GM18505 (cell line): ENCODE measurements at regions not wholly inside any gene's neighbourhood (a gene's known extent, or its start where the extent isn't known, plus 50 kb on each side); places are given as distances from the start of the nearest gene placed in this dataset.

Experiments used
- ATAC-seq: cut with Tn5 transposase; IDR thresholded peaks from one replicate; pipeline ENCODE4 v1.9.1; 2021; ENCODE audit not compliant: unreplicated experiment
- POLR2A ChIP-seq: IDR thresholded peaks from 4 replicates; pipeline ENCODE4 v1.6.1; 2011; ENCODE audit warnings: borderline replicate concordance; ENCODE audit not compliant: insufficient read depth, insufficient read length; ENCODE audit errors: extremely low read depth

GRCh38 chr6:163830641-163831040, 416.1 kb downstream of the QKI start:
- no peak for TF ChIP-seq POLR2A
- no peak for ATAC-seq

DNA sequence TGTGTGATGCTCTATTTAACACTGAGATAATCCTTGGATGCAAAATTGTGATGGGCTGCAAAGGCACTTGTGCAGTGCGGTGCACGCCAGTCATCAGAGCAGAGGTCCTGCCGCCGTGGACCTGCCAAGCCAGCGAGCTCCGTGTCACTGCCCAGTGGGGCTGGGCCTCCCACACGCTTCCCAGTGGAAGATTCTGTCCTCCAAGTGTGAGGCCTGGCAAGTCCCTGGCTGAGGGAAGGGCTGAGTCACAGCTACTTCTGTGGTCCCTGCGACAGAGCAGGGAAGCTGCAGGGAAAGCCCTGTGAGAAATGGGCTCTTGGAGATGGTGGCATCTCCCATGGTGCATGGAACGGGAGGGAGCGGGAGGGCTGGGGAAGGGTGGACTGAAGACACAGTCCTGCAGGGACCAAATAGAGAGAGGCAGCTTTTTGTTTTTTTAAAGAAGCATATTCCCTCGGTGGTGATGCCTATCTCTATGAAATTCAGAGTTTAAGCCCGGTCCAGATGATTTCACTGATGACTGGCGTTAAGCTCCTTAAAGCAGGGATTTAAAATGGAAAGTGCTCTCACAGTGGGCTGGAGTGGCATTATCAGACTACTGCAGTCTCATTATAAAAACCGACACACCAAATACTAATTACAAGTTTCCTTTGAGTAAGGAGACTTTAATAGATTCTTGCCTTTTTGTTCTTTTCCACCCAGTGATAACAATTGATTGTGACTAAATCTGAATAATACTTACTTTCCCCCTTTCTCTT, 413.7 kb downstream of the QKI start:
- no peak for TF ChIP-seq POLR2A
- ATAC-seq = no peak

DNA sequence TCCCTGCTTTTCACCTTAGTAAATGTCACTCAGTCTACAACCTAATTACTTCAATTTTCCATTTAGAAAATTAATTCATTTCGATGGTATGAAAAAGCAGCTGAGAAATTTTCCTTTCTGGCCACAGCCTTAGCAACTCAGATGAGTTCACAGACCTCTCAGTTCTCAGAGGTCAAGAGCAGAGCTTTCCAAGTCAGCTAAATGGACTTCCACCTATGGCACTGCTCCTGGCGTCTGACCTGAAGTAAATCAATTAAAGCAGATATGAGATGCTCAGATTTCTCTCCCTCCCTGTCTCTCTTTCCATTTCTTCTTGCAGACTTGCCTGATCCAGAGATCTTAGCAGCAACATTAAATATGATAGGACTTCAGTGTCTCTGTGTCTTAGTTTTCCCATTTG, 412.6 kb downstream of the QKI start:
- no peak for ATAC-seq
- TF ChIP-seq POLR2A = no peak

DNA sequence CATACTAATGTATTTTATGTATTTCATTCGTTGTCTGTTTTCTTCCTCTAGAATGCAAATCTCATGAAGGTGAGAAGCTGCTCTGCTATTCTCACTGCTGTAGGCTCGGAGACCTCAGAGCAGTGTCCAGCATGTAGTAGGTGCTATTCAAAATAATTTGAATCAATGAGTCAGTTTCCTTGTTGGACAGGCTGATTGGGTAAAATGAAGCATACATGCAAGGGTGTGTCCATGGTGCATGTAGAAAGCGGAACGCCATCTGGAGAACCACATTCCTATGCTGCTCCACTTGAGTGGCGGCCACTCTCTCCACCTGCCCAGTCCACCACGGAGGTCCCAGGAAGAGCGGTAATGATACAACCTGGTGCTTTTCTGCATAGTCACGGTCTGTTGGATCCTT, 412.1 kb downstream of the QKI start:
- ATAC-seq = no peak
- TF ChIP-seq POLR2A = no peak

- ATAC-seq = no peak
- TF ChIP-seq POLR2A = no peak
Observed at GRCh38 chr6:163825033-163825432, 410.5 kb downstream of the QKI start.

- ATAC-seq = no peak
- no peak for TF ChIP-seq POLR2A
Observed at GRCh38 chr6:163823577-163823976, 409.1 kb downstream of the QKI start.

DNA sequence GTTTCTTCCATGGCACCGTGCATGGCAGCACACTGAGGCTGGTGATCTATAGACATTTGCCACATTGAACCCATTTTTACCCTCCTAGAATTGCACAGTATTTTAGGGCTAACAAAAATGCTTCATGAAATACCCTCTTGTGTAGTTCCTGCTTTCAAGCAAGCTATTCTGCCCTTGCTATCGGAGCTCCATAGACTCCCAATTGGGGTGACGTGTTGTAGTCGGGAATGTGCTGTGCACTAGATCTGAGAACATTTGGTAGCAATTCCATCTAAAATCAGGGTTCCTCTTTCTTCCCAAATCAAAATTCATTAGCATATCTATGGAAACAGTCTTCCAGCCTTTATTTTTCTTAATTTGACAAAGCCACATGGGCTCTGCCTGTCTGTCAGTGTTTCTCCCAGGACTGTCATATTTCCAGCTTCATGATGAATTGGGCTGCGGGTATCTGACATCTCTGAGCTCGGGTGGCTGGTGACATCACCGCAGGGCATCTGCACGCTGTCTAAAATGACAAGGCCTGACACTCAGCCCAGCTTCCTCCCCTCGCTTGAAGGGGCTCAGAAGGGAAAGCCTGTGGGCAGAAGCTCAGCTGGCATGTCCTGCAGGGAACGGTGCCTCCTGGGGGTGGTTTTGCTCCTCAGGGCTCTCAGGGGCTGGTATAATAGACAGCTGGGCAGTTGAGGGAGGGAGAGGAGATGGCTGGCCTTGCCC, 406.4 kb downstream of the QKI start:
- no peak for ATAC-seq
- no peak for TF ChIP-seq POLR2A

GRCh38 chr6:163820171-163820570, 405.7 kb downstream of the QKI start:
- ATAC-seq = no peak
- TF ChIP-seq POLR2A = no peak

DNA sequence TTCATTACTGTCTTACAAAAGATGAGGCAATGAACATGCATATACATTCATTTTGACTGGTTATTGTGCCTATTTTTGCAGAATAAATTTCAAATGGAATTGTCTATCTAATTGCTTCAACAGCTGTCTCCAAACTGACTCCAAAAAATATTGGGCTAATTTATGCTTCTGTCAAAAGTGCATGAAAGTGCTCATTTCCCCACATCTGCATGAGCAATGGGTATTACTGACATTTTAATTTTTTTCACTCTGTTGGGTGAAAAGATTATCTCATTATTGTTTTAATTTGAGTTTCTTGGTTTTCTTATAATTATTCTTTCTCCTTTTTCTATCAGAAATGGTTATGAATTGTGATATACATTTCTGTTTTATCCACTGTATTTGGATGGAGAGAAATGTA, 404.2 kb downstream of the QKI start:
- ATAC-seq = no peak
- TF ChIP-seq POLR2A = no peak

GRCh38 chr6:163816441-163816840, 401.9 kb downstream of the QKI start:
- no peak for ATAC-seq
- no peak for TF ChIP-seq POLR2A

DNA sequence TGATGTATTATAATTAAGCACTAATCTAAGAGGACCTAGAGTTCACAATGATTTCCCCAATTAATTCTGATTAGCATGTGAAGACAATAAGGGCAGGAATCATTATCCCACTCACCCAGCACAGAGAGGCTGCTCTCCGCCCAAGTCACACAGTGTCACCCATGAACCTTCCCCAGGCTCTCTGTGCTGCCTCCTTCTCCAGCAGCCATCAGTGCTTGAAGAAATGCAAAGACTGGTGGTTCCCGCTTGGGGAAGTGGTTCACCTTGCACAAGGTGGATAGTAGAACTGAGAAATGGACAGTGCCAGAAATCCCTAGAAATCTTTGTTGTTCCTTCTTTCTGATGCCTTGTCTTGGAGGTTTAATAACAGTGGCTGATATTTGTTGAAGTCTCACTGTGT, 401.3 kb downstream of the QKI start:
- ATAC-seq = no peak
- TF ChIP-seq POLR2A = no peak

DNA sequence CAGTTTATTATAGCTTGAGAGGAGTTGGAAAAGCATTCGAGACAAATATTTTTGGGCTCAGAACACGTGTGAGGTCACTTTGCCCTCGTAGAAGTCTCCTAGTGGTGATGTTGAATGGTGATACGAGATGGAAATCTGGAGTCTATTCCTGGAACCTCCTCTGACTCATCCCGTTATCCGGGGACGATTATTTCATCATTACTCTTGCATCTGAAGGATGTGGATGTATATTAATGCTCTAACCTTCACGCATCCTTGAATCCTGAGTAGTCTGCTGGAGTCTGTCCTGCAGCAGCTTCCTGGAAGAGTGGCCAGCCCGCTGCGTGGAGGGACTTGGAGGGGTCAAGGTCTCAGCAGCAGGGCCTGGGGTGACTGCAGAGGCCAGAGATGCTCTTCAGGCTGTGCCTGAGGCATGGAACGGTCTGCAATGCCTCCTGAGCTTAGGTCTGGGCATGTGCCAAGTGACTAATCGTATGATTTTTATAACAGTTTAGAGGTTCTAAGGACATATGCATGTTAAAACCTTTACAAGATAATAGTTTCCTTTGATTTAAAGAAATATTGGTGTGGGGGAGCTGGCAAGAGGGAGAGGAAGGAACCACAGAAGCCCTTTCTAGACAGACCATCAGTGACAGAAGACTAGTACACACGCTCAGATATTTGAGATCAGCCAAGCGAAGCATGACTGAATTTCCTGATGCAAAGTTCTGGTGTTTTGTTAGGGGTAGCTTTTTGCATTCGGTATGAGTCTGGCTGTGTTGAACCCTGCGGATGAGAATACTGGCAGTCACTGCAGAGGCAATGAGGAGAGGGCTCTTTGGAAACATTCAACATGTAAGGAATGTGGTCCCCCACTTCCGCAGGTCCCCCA, 400.2 kb downstream of the QKI start:
- ATAC-seq = no peak
- no peak for TF ChIP-seq POLR2A

DNA sequence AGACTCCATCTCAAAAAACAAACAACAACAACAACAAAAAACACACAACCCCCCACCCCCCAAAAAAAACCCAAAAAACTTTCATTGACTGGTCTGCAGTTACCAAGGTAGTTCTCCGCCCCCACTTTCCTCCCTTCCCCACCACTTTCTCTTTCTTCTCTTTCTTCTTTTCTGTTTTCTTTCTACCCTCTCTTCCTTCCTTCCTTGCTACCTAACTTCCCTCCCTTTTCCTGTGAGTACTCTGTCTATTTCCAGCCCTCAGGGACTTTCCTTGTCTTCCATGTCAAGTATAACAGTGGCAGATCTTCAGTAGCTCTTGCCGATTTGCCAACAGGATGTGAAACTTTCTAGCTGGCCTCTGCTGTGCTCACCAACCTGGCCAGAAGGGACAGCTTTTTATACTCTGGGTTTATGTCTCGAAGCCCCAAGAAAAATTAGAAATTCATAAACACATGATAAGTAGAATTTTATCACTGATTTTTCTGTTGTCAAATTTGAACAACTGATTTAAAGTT, 399.5 kb downstream of the QKI start:
- TF ChIP-seq POLR2A = no peak
- no peak for ATAC-seq
